ENCODE measurements at regions not wholly inside any gene's neighbourhood (a gene's known extent, or its start where the extent isn't known, plus 50 kb on each side); places are given as distances from the start of the nearest gene placed in this dataset.

- TF ChIP-seq POLR2A (IDR thresholded peaks at IDR 0.05) (no peak), CTCF (IDR thresholded peaks at IDR 0.05) (no peak)
These were observed 575.2 kb upstream of the TPK1 start for GRCh38 chr7:145411066-145411465.

Data from breast epithelium (tissue), 3 donors.